Activated CD4-positive, alpha-beta T cell treated with anti-CD3 and anti-CD28 coated beads for 4 hours (primary cell): ENCODE measurements at regions not wholly inside any gene's neighbourhood (a gene's known extent, or its start where the extent isn't known, plus 50 kb on each side); places are given as distances from the start of the nearest gene placed in this dataset.
"Not testable (repeated sequence)": the region's sequence is repeated elsewhere in the genome, so short reads cannot be mapped to it uniquely, and the experiment has no call there.

Experiments
- DNase-seq, 2 donors: peaks; one replicate each; pipeline ENCODE4 v3.0.0-alpha.2; 2020

- DNase-seq = no peak
Observed at GRCh38 chr4:174183259-174183658, 100.2 kb downstream of the FBXO8 start.

GRCh38 chr4:174181827-174182226 lies 101.6 kb downstream of the FBXO8 start:
- no peak for DNase-seq

- no peak for DNase-seq
Observed at GRCh38 chr4:174177536-174177935, 105.9 kb downstream of the FBXO8 start.

- not testable (repeated sequence) for DNase-seq
Observed at GRCh38 chr4:174175836-174176235, 107.6 kb downstream of the FBXO8 start.

GRCh38 chr4:174173360-174173759 lies 110.1 kb downstream of the FBXO8 start:
- DNase-seq = no peak

GRCh38 chr4:174172274-174172673 lies 111.2 kb downstream of the FBXO8 start:
- no peak for DNase-seq

- no peak for DNase-seq
Observed at GRCh38 chr4:174170906-174171305, 112.6 kb downstream of the FBXO8 start.

GRCh38 chr4:174170091-174170490 lies 113.4 kb downstream of the FBXO8 start:
- no peak for DNase-seq

GRCh38 chr4:174157106-174157607 lies 126.3 kb downstream of the FBXO8 start:
- DNase-seq = no peak

GRCh38 chr4:174156239-174156826 lies 127.1 kb downstream of the FBXO8 start:
- DNase-seq = no peak

- no peak for DNase-seq
Observed at GRCh38 chr4:174154215-174154854, 129.1 kb downstream of the FBXO8 start.

GRCh38 chr4:174152717-174153466 lies 130.6 kb downstream of the FBXO8 start:
- DNase-seq = no peak

GRCh38 chr4:174147863-174148262 lies 135.6 kb downstream of the FBXO8 start:
- DNase-seq = no peak

GRCh38 chr4:174144106-174144505 lies 139.4 kb downstream of the FBXO8 start:
- no peak for DNase-seq

GRCh38 chr4:174141876-174142275 lies 141.6 kb downstream of the FBXO8 start:
- DNase-seq = no peak

- no peak for DNase-seq
Observed at GRCh38 chr4:174138616-174139015, 144.9 kb downstream of the FBXO8 start.

- no peak for DNase-seq
Observed at GRCh38 chr4:174137698-174138097, 145.8 kb downstream of the FBXO8 start.

- DNase-seq = no peak
Observed at GRCh38 chr4:174135936-174136406, 147.5 kb downstream of the FBXO8 start.

- DNase-seq = no peak
Observed at GRCh38 chr4:174135530-174135929, 147.9 kb downstream of the FBXO8 start.

- no peak for DNase-seq
Observed at GRCh38 chr4:174134361-174134760, 149.1 kb downstream of the FBXO8 start.

GRCh38 chr4:174133551-174133950 lies 149.9 kb downstream of the FBXO8 start:
- DNase-seq = no peak

- DNase-seq = no peak
Observed at GRCh38 chr4:174131901-174132300, 151.6 kb downstream of the FBXO8 start.

- no peak for DNase-seq
Observed at GRCh38 chr4:174122705-174123104, 160.8 kb downstream of the FBXO8 start.
